Transverse colon (tissue), 4 donors: ENCODE measurements at regions not wholly inside any gene's neighbourhood (a gene's known extent, or its start where the extent isn't known, plus 50 kb on each side); places are given as distances from the start of the nearest gene placed in this dataset.

Experiments used
- DNase-seq: peaks from one replicate; pipeline ENCODE4 v3.0.0-alpha.2; 2019
- H3K27ac ChIP-seq, 4 donors: fragments of 200-600 bp; sonication (generic); 2 replicates each; pipeline ENCODE4 v1.5.1; 2016 to 2018; ENCODE audit warnings: inconsistent platforms in 4 of 4
- H3K27me3 ChIP-seq: fragments of 200-600 bp; sonication (generic); 2 replicates; pipeline ENCODE4 v1.5.1; 2017; ENCODE audit warnings: inconsistent platforms
- H3K36me3 ChIP-seq, 4 donors: fragments of 200-600 bp; sonication (generic); 2 replicates each; pipeline ENCODE4 v1.5.1; 2017 to 2019; ENCODE audit warnings: inconsistent platforms in 4 of 4
- H3K4me1 ChIP-seq, 4 donors: fragments of 200-600 bp; sonication (generic); 2 replicates each; pipeline ENCODE4 v1.5.1; 2017 to 2020; ENCODE audit warnings: inconsistent platforms in 4 of 4
- H3K4me3 ChIP-seq, 4 donors: fragments of 200-600 bp; sonication (generic); 1 replicate in 1 of 4; 2 replicates in 3 of 4; pipeline versions ENCODE4 v1.5.1 to v1.6.1; 2017 to 2019; ENCODE audit warnings: inconsistent platforms in 4 of 4
- H3K9me3 ChIP-seq, 2 donors: fragments of 200-600 bp; sonication (generic); 2 replicates each; pipeline ENCODE4 v1.5.1; 2017 to 2019; ENCODE audit warnings: inconsistent platforms in 2 of 2
- CTCF ChIP-seq, 5 experiments: fragments of 200-600 bp in 3 of 5; fragments of 450-650 bp in 2 of 5; sonication (generic) in 3 of 5; IDR thresholded peaks; 1 replicate in 2 of 5; 2 replicates in 3 of 5; pipeline ENCODE4 v1.5.1; 2016 to 2017; ENCODE audit warnings: antibody characterized with exemption in 5 of 5, inconsistent platforms in 3 of 5, mild to moderate bottlenecking in 2 of 5, moderate library complexity in 1 of 5
- EP300 ChIP-seq: sonication (generic); formaldehyde crosslinking; IDR thresholded peaks from one replicate; pipeline ENCODE4 v1.6.1; 2017; ENCODE audit warnings: antibody characterized with exemption, low read depth
- POLR2A ChIP-seq: fragments of 450-650 bp; IDR thresholded peaks from one replicate; pipeline ENCODE4 v1.6.1; 2016; ENCODE audit warnings: antibody characterized with exemption, mild to moderate bottlenecking, moderate library complexity
- POLR2AphosphoS5 ChIP-seq, 3 donors: sonication (generic); formaldehyde crosslinking; IDR thresholded peaks; one replicate each; pipeline ENCODE4 v1.6.1; 2016; ENCODE audit warnings: antibody characterized with exemption in 3 of 3
- WGBS, 2 donors: methylation state at CpG; one replicate each; pipeline ENCODE4 v1.1.5; 2018; ENCODE audit warnings: low coverage in 1 of 2; 5-methylcytosine and 5-hydroxymethylcytosine counted together
- in situ Hi-C, 4 donors: fragments of 200-750 bp; cut with MboI; loops; one replicate each; pipeline versions ENCODE4 v1.15.0 to v1.15.1; 2017; ENCODE audit warnings: low sequenced_read_pairs in 3 of 4, low pct_ligation_motif_present in 1 of 4, low pct_unique_long_range_greater_than_20kb in 1 of 4
- intact Hi-C: fragments of 100-400 bp; cut with DNase I; formaldehyde crosslinking; loops from one replicate; pipeline ENCODE4 v1.15.1; 2023; ENCODE audit warnings: low total_unique reads

DNA sequence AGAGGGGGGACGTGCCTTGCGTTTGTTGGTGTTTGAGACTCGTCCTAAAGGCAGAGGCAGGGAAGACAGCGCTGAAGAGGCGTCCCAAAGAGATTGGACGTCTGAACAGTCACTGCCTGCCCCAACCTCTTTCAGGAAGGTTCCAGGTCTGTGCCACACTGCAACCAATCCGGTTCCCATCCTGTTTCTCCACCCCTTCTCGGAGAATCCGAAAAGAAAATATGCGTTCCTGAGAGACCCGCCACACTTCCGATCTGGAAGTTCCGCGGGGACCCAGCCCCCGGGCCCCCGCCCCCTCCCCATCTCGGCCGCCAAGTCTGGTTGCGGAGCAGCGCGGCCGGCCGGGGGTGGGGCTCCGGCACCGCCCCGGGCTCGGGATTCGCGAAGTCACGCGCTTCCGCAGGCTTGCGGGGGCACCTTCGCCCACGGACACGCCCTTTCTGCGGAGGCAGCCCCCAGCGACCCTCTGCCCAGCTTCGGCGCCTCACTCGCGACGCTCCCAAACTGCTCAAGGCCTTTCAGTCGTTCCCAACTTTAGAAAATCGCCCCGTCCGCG, 124.5 kb upstream of the DPYD start:
- Histone ChIP-seq H3K4me3 (peak overlapping the region in 3 of 4 donors; percentile 4 to 50 (median 29)), H3K9me3 (no peaks in the 10 kb centered on the region), H3K4me1 (peaks cover 0 to 20% (median 15%) of the 10 kb centered on the region in 4 donors), H3K27ac (no peak overlapping the region), H3K27me3 (peaks cover 82% of the 10 kb centered on the region), H3K36me3 (no peaks in the 10 kb centered on the region)
- 5 to 10% methylated on average over 4 to 16 of the region's 48 CpGs for WGBS, 2 donors
- no peak for DNase-seq
- TF ChIP-seq CTCF (IDR thresholded peaks at IDR 0.05), result no peak
- no peak for TF ChIP-seq POLR2AphosphoS5 (IDR thresholded peaks at IDR 0.05)
- TF ChIP-seq POLR2A, result no peak
- no peak for TF ChIP-seq EP300
- intact Hi-C loops (no loop called here), in situ Hi-C loops (no loop called here)

DNA sequence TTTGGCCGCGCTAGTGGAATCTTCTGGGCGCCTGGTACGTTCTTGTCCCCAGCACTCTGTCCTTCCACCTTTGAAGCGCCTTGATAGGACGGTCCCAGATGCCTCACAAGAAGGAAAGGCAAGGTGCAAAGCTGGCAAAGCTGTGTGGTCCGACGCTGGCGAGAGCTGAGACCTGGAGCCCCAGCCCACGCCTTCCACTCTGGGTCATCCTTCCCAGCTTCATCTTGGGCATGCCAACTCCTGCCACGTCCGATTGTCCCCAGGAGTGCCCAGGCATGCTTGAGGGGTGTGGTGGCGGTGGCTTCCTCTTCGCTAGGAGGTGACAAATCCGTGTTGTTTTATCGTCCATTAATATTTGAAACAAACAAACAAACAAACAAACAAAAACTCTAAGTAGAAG, 123.9 kb upstream of the DPYD start:
- Histone ChIP-seq H3K4me1 (peaks cover 0 to 20% (median 15%) of the 10 kb centered on the region in 4 donors), H3K9me3 (no peaks in the 10 kb centered on the region), H3K36me3 (no peaks in the 10 kb centered on the region), H3K27me3 (peaks cover 77% of the 10 kb centered on the region), H3K27ac (no peak overlapping the region), H3K4me3 (peak overlapping the region in 1 of 4 donors; percentile 50)
- in situ Hi-C loops, result no loop called here
- TF ChIP-seq POLR2AphosphoS5 (IDR thresholded peaks at IDR 0.05) (no peak), EP300 (no peak), CTCF (IDR thresholded peaks at IDR 0.05) (no peak), POLR2A (no peak)
- DNase-seq, result no peak
- intact Hi-C loops, result no loop called here
- 44% methylated on average over 16 of the region's 16 CpGs; no CpG with 5 or more reads in 1 of the 2 donors for WGBS, 2 donors

GRCh38 chr1:98044071-98044697, 123.3 kb upstream of the DPYD start:
- DNase-seq, result no peak
- Histone ChIP-seq H3K36me3 (no peaks in the 10 kb centered on the region), H3K27ac (no peak overlapping the region), H3K4me1 (peaks cover 0 to 20% (median 15%) of the 10 kb centered on the region in 4 donors), H3K9me3 (no peaks in the 10 kb centered on the region), H3K4me3 (no peak overlapping the region), H3K27me3 (peaks cover 71% of the 10 kb centered on the region)
- TF ChIP-seq CTCF (IDR thresholded peaks at IDR 0.05) (no peak), EP300 (no peak), POLR2A (no peak), POLR2AphosphoS5 (IDR thresholded peaks at IDR 0.05) (no peak)
- in situ Hi-C loops (no loop called here), intact Hi-C loops (no loop called here)
- WGBS, 2 donors, result 20 to 51% methylated on average over 6 to 12 of the region's 12 CpGs

DNA sequence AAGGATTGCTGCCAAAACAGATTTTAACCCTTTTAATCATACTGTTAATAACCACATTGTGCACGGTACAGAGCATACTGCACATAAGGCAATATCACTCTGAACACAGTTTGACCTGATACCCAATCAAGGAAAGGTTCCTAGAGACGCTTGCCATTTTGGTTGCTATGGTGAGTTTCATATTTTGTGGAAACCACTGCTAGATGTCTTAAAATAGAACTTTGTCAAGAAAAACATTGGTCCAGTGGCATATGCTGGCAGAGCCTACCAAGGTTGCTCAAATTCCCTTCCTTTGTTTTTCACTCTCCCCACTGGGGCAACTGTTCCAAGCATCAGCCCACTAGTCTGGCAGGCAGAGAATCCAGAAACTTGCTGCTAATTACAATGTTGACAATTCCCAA, 114.8 kb upstream of the DPYD start:
- 77 to 92% methylated on average over 2 of the region's 2 CpGs for WGBS, 2 donors
- no peak for DNase-seq
- no peaks in the 10 kb centered on the region for H3K27me3 ChIP-seq
- H3K4me1 ChIP-seq, result no peaks in the 10 kb centered on the region
- in situ Hi-C loops, result no loop called here
- no peaks in the 10 kb centered on the region for H3K36me3 ChIP-seq
- no peak overlapping the region for H3K4me3 ChIP-seq
- TF ChIP-seq CTCF (IDR thresholded peaks at IDR 0.05), result no peak
- TF ChIP-seq POLR2AphosphoS5 (IDR thresholded peaks at IDR 0.05), result no peak
- TF ChIP-seq EP300, result no peak
- TF ChIP-seq POLR2A, result no peak
- H3K9me3 ChIP-seq, result no peaks in the 10 kb centered on the region
- H3K27ac ChIP-seq, result no peak overlapping the region
- intact Hi-C loops, result no loop called here
